Hepatocyte (in vitro differentiated cells): ENCODE measurements at regions not wholly inside any gene's neighbourhood (a gene's known extent, or its start where the extent isn't known, plus 50 kb on each side); places are given as distances from the start of the nearest gene placed in this dataset.

ENCODE experiments used
- DNase-seq: peaks from one replicate; pipeline ENCODE4 v3.0.0-alpha.2; 2016; ENCODE audit warnings: low spot score
- H2AFZ ChIP-seq: fragments of 200-600 bp; sonication (generic); 2 replicates; pipeline ENCODE4 v1.6.0; 2016; ENCODE audit warnings: antibody characterized with exemption, mild to moderate bottlenecking
- H3K27ac ChIP-seq: fragments of 200-600 bp; sonication (generic); 2 replicates; pipeline ENCODE4 v1.5.1; 2016; ENCODE audit warnings: mild to moderate bottlenecking
- H3K27me3 ChIP-seq: fragments of 200-600 bp; sonication (generic); 2 replicates; pipeline ENCODE4 v1.6.1; 2016
- H3K36me3 ChIP-seq: fragments of 200-600 bp; sonication (generic); replicated peaks from 2 replicates; pipeline ENCODE4 v1.5.1; 2016; ENCODE audit warnings: low read depth; ENCODE audit not compliant: insufficient read depth
- H3K4me1 ChIP-seq: fragments of 200-600 bp; sonication (generic); 2 replicates; pipeline ENCODE4 v1.5.1; 2016; ENCODE audit warnings: mild to moderate bottlenecking, moderate library complexity; ENCODE audit not compliant: insufficient read depth
- H3K4me2 ChIP-seq: fragments of 200-600 bp; sonication (generic); 2 replicates; pipeline ENCODE4 v1.6.0; 2016
- H3K4me3 ChIP-seq: fragments of 200-600 bp; sonication (generic); 2 replicates; pipeline ENCODE4 v1.5.1; 2016; ENCODE audit warnings: mild to moderate bottlenecking
- H3K79me2 ChIP-seq: fragments of 200-600 bp; sonication (generic); 2 replicates; pipeline ENCODE4 v1.6.0; 2017; ENCODE audit warnings: mild to moderate bottlenecking
- H3K9me2 ChIP-seq: fragments of 200-600 bp; sonication (generic); replicated peaks from 2 replicates; pipeline ENCODE4 v1.6.0; 2017; ENCODE audit warnings: mild to moderate bottlenecking; ENCODE audit not compliant: insufficient read depth
- H3K9me3 ChIP-seq: fragments of 200-600 bp; sonication (generic); 2 replicates; pipeline ENCODE4 v1.5.1; 2016; ENCODE audit warnings: low read depth, mild to moderate bottlenecking
- H4K20me1 ChIP-seq: fragments of 200-600 bp; sonication (generic); 2 replicates; pipeline ENCODE4 v1.6.0; 2016; ENCODE audit warnings: mild to moderate bottlenecking; ENCODE audit not compliant: insufficient read depth, poor library complexity, severe bottlenecking
- EZH2 ChIP-seq: fragments of 200-600 bp; sonication (generic); IDR thresholded peaks from 2 replicates; pipeline ENCODE4 v1.6.1; 2016; ENCODE audit warnings: antibody characterized with exemption, mild to moderate bottlenecking, borderline replicate concordance
- EZH2phosphoT487 ChIP-seq: fragments of 200-600 bp; sonication (generic); IDR thresholded peaks from one replicate; pipeline ENCODE4 v1.6.1; 2018; ENCODE audit warnings: antibody characterized with exemption, mild to moderate bottlenecking, low read depth, moderate library complexity; ENCODE audit not compliant: unreplicated experiment, severe bottlenecking
- WGBS: methylation state at CpG from one replicate; pipeline ENCODE4 v1.1.6; 2016; ENCODE audit warnings: low lambda C conversion rate; ENCODE audit errors: missing lambda C conversion rate; 5-methylcytosine and 5-hydroxymethylcytosine counted together
- TF ChIP-seq, protein P1 (sequence below): fragments of 200-600 bp; sonication (generic); IDR thresholded peaks from 2 replicates; pipeline ENCODE4 v1.5.1; 2016; ENCODE audit warnings: antibody characterized with exemption, mild to moderate bottlenecking; ENCODE audit not compliant: poor library complexity

DNA sequence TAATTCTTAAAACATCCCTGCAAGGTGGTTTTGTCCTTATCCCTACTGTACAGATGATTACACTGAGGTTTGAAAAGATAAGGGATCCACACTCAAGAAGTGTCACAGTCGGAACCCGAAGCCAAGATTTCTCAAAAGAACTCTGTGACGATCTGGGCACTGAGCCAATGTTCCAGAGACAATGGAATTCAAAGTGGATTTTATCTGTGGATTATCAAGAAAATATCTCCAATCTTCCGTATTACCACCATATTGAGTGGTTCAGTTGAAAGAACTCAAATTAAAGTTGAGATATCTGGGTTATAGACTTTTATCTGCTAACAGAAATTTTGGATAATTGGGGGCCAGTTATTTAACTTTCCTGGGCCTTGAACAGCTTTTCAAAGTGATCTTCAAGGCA lies 100.0 kb upstream of the GRAMD1B start:
- Histone ChIP-seq H3K4me3 (no peak overlapping the region), H3K27me3 (no peaks in the 10 kb centered on the region), H3K27ac (no peak overlapping the region), H3K9me2 (no peaks in the 10 kb centered on the region), H3K4me1 (no peaks in the 10 kb centered on the region), H3K4me2 (no peak overlapping the region), H3K79me2 (no peaks in the 10 kb centered on the region), H3K36me3 (no peaks in the 10 kb centered on the region), H4K20me1 (no peaks in the 10 kb centered on the region), H2AFZ (no peak overlapping the region), H3K9me3 (no peaks in the 10 kb centered on the region)
- no peak for DNase-seq
- 79% methylated on average over 4 of the region's 4 CpGs for WGBS
- TF ChIP-seq EZH2 (no peak), EZH2phosphoT487 (no peak)
- TF ChIP-seq, protein P1, sequence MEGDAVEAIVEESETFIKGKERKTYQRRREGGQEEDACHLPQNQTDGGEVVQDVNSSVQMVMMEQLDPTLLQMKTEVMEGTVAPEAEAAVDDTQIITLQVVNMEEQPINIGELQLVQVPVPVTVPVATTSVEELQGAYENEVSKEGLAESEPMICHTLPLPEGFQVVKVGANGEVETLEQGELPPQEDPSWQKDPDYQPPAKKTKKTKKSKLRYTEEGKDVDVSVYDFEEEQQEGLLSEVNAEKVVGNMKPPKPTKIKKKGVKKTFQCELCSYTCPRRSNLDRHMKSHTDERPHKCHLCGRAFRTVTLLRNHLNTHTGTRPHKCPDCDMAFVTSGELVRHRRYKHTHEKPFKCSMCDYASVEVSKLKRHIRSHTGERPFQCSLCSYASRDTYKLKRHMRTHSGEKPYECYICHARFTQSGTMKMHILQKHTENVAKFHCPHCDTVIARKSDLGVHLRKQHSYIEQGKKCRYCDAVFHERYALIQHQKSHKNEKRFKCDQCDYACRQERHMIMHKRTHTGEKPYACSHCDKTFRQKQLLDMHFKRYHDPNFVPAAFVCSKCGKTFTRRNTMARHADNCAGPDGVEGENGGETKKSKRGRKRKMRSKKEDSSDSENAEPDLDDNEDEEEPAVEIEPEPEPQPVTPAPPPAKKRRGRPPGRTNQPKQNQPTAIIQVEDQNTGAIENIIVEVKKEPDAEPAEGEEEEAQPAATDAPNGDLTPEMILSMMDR: no peak

DNA sequence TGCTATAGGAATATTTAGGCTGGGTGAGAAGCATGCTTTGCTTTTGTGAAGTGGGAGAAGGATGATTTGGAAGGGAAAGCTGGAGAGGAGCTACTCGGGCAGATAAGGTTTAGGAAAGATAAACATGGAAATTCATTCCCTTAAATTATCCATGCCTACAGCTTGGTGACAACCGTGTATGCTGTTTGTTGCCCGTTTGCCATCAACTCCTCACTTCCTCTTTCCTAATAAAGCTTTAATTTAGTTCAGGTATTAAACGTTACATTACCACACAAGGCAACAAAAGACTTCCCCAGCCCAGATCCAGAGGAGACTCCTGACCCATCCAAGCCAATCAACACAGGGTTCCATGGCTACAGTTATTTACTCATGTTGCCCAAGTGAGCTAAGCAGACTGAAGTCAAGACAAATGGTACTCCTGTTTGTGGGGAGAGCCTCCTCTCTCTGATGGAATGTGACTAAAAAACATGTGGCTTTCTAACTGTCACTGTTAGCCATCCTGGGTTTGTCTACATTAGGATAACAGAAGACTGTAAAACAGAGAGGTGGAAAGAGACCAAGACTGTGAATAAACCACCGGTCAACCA lies 101.7 kb upstream of the GRAMD1B start:
- WGBS: 67% methylated on average over 5 of the region's 5 CpGs

DNA sequence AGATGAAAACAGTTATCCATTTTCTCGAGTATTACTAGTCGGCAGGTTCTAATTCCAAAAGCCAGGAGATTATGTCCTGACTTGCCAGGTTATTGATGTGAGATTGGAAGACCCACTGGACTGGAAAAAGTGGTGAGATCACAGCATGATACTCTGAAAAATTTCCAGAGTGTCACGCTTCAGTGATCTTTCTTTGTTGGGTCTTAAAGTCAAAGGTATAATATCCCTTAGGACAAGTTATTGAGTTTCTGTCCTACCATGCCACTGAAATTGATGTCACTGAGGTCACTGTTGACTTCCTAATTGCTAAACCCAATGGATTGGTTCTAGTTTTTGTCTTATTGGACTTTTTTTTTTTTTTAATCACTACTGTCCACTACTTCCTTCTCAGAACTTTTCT lies 104.5 kb upstream of the GRAMD1B start:
- no peaks in the 10 kb centered on the region for H3K79me2 ChIP-seq
- no peak overlapping the region for H3K4me2 ChIP-seq
- no peaks in the 10 kb centered on the region for H3K9me3 ChIP-seq
- no peaks in the 10 kb centered on the region for H3K4me1 ChIP-seq
- peaks cover 23% of the 10 kb centered on the region for H3K27me3 ChIP-seq
- no peaks in the 10 kb centered on the region for H3K36me3 ChIP-seq
- no peak overlapping the region for H3K27ac ChIP-seq
- no peak overlapping the region for H3K4me3 ChIP-seq
- H4K20me1 ChIP-seq: no peaks in the 10 kb centered on the region
- no peaks in the 10 kb centered on the region for H3K9me2 ChIP-seq
- H2AFZ ChIP-seq: no peak overlapping the region
- WGBS: 76% methylated on average over 3 of the region's 3 CpGs
- TF ChIP-seq, protein P1: no peak
- TF ChIP-seq EZH2phosphoT487 (no peak), EZH2 (no peak)
- DNase-seq: no peak

More for the DNA sequence above, 101.7 kb upstream of the GRAMD1B start:
- H4K20me1 ChIP-seq: no peaks in the 10 kb centered on the region
- no peaks in the 10 kb centered on the region for H3K4me1 ChIP-seq
- H3K4me2 ChIP-seq: no peak overlapping the region
- no peak overlapping the region for H3K4me3 ChIP-seq
- no peaks in the 10 kb centered on the region for H3K9me2 ChIP-seq
- H3K27ac ChIP-seq: no peak overlapping the region
- no peak overlapping the region for H2AFZ ChIP-seq
- H3K79me2 ChIP-seq: no peaks in the 10 kb centered on the region
- H3K36me3 ChIP-seq: no peaks in the 10 kb centered on the region
- no peak for DNase-seq
- H3K9me3 ChIP-seq: no peaks in the 10 kb centered on the region
- peaks cover 13% of the 10 kb centered on the region for H3K27me3 ChIP-seq
- TF ChIP-seq EZH2phosphoT487 (no peak), EZH2 (no peak)
- TF ChIP-seq, protein P1: no peak
